ENCODE measurements at regions not wholly inside any gene's neighbourhood (a gene's known extent, or its start where the extent isn't known, plus 50 kb on each side); places are given as distances from the start of the nearest gene placed in this dataset.
"Not testable (repeated sequence)": the region's sequence is repeated elsewhere in the genome, so short reads cannot be mapped to it uniquely, and the experiment has no call there.

DNA sequence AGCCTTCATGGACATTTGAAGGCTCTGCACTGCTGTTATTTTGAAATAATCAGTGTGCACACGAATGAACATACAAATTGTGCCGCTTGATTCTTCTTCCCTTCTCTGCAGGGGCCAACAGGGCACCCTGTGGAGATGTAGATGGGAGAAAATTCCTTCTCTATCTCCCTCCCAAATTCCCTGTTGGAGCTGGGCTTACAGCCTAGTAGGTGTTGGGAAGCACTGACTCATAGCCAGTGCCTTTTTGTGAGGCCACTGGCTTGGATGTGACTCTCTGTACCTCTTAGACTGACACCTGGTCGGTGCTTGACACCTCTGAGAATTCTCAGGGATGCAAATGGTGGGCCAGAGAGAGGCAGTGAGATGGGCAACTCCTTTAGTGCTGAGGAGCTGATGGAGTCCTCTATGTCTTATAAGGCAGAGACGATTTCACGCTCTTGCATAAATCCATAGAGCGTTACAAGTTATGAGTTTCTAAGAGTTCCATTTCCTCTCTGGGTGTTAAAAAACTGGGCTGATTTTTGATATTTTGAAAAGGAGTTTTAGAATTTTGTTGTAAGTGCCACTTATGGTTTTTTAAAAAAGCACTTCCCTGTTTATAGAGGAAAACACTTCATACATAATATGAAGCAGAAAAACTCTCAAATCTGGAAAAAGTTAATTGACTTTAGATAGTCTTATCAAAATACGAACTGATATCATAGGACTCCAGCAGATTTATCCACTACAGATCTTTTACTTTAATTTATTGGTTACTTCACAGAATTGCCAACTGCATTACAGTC is 89.8 kb upstream of the MAP3K7 start:
- no peak for DNase-seq

- DNase-seq: not testable (repeated sequence)
These were observed 88.2 kb upstream of the MAP3K7 start for GRCh38 chr6:90675107-90675506.

DNA sequence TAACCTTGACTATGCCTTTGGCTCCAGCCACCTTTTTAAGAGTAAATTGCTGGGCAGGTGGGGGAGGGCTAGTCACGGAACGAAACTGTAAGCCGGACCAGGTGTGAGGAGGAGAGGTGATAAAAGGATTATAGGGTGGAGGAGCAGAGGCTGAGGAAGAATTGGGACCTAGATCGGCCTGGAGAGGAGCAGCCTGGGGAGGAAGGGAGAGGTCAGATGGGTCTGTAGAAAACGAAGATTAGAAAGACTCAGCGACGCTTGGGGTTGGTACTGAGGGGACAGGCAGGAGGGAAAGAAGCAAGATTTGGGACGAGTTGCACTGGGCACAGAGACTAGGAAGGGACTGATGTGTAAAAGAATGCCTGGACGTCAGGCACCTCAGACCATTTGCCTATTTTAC is 87.2 kb upstream of the MAP3K7 start:
- not testable (repeated sequence) for DNase-seq

- DNase-seq: no peak
These were observed 83.0 kb upstream of the MAP3K7 start for GRCh38 chr6:90669846-90670245.

GRCh38 chr6:90669420-90669819 is 82.5 kb upstream of the MAP3K7 start:
- DNase-seq: no peak

DNA sequence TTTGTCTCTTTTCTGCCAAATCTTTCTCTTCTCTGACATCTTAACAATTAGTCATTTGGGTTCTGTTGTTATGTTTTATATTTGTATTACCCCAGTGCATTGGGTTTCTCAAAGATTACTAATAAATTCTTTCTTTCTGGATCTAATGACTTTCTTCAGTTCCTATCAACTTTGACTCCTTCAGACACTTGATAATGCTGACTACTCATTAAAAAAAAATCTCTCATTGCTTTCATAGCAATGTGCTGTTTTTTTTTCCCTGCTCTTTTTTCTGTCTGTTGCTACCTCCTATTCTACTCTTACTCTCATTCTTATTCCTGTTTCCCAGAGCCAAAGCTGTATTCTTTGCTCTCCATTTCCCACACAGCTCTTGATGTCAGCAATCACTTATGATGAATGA is 81.3 kb upstream of the MAP3K7 start:
- DNase-seq: no peak

DNA sequence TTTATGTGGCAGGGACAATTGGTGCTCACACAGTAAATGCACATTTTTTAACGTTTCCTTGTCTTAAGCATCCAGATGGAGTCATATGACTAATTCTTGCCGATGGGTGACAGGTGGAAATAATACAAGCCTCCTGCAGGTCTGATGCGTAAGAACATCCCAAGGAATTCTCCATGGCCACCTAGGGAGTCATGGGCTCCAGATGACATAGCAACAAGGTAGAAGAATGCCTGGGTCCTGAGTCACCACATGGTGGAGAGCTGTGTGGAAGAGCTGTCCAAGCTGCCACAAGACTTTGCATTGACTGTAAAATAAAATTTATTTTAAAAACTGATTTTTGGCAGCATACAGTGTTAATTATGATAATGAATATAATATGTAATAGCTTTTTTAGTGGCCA is 77.0 kb upstream of the MAP3K7 start:
- no peak for DNase-seq

DNA sequence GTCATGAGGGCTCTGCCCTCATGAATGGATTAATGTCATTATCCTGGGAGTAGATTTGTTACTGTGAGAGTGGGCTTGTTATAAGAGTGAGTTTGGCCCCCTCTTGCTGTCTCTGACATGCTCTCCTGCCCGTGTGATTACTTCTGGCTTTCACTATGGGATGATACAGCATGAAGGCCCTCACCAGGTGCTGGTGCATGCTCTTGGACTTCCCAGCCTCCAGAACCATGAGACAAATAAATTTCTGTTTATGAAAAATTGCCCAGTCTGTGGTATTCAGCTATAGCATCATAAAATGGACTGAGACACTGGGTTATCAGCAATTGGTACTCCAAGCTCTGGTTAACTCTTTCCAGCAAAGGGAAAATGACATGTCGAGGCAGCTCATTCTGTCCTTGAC is 76.2 kb upstream of the MAP3K7 start:
- no peak for DNase-seq

GRCh38 chr6:90660931-90661330 is 74.1 kb upstream of the MAP3K7 start:
- DNase-seq: no peak

DNA sequence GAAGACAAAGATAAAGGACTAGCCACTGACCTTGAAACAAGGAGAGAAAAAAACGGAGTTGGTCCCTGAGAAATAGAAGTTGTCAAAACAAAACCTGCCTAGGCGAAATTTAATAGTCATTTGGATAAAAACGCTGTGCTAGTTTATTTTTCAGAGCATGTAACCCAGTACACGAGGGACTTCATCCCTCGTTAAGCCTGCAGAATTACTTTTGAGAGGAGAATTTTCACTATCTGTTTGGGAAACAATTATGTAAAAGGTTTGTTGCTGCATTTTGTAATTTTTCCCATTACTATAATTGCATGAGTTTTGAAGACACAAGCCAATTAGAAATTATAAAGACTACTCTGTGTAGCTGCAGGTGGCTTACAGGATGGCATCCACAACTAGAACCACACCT is 71.6 kb upstream of the MAP3K7 start:
- DNase-seq: no peak

- no peak for DNase-seq
These were observed 69.5 kb upstream of the MAP3K7 start for GRCh38 chr6:90656325-90656724.

DNA sequence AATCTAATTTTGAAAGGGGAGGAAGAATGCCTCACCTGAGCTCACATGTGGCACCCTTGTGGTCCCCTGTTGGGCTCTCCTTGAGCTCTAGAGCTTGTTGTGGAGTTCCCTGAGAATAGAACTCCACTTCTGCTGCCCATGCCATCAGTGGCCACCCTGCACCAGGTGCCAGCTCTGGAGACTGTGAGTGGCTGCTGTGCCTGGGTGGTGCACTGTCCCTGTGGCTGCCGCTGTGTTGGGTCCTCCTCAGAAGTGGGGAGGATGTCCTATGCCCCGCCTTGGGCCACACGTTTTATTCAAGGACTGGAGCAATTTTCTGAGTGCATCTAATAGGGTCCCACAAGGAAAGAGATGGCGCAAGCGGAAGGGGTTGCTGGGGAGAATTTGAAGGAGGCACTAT is 67.9 kb upstream of the MAP3K7 start:
- DNase-seq: no peak

DNA sequence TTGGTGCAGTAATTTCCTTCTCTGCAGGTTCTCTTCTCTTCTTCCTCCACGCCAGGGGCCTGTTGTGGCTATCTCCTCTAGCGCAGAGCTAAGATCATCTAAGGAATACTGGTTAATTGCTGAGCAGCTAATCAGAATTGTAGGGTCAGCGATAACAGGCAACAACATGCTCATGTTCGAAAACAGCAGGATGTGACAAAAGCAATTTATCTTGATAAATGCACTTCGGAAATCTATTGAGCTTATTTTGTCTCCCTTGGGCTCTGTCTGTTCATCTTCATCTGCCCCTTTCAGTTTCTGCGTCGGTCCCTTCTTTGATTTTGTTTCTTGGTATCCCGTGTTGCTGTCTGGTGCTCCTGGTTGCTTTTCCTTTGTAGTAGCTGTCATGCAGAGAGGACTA is 67.3 kb upstream of the MAP3K7 start:
- DNase-seq: no peak

- DNase-seq: no peak
These were observed 66.9 kb upstream of the MAP3K7 start for GRCh38 chr6:90653750-90654149.

- DNase-seq: no peak
These were observed 63.4 kb upstream of the MAP3K7 start for GRCh38 chr6:90650041-90650940.

DNA sequence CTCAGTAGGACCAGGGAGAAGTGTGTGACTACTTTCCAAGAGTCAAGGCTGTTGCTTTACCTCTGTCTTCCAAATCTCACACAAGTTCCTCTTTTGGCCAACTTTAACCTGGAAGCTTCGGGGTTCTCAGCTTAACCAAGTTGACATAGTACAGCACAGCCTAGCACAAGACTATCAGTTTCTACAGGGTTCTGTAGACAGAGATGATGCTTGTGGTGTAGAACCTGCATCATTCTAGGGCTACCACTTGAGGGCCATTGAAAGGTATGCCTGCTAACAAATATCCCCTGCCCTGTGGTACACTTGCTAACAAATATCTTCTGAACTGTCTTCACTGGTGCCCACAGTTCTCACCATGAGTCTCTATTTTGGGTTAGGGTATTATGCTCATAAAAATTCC is 62.0 kb upstream of the MAP3K7 start:
- no peak for DNase-seq

DNA sequence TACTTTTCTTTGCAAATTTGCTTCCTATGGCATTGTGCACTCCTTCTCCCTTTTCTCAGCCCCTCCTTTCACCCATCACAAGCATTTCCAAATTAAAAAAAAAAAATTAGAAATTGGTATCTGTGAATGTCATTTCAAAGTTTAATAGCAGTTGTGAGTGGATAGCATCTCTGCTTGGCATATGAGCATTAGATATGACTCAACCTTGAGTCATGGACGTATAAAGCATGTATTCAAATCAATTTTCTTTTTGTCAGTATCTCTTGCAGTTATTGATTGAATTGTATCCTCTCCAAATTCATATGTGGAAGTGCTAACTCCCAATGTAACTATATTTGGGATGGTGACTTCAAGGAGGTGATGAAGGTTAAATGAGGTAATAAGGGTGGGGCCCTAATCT is 60.1 kb upstream of the MAP3K7 start:
- DNase-seq: no peak

DNA sequence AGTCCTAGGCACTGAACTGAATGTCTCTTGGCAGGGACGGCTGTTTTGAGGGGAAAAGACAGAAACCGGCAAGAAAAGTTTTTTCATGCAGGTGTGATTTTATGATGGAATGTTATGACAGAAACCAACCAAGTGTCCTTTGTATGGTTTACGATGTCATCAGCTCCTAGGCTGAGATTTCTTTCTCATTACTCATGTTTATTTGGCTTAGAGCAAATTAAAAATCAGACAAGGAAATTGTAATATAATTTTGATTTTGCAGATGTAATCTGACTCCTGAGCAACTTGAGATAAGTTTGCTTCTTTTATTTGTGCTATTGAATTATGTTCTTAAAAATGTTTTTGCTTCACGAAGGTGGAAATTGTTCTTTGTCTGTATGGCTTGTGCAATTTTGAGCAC is 58.8 kb upstream of the MAP3K7 start:
- no peak for DNase-seq

DNA sequence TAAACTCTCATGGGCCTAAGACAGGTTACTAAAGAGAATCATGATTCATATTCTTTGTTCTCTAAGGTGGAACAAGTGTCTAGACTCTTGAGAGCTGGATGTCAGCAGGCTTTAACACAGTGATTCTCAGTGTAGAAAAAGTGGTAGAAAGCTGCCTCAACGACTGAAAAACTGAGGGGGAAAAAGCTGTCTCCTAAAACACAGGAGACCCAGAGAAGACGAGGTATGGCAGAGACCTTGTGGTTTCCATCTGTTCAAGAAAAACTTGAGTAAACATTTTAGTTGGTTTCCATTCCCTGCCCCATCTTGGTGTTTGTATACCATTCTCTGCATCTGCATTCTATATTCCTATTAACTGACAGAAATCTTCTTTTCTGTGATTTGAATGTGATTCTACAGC is 57.6 kb upstream of the MAP3K7 start:
- DNase-seq: no peak

DNA sequence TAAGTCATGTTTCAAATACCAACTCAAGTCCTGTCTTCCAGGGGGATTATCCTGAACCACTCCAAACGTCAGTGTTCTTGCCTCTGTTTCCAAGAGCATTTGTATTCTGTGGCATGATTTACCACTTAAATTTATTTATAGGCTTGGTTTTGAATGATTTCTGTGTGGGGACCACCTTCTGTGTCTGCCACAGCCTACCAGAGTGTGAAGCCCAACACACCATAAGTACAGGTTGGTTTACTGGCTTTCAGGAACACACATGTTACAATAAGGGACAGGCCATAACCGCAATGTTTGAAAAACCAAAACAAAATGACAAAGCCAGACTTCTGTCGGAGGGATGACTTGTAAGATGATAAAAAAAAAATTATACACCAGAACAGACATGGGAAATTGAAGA is 56.5 kb upstream of the MAP3K7 start:
- no peak for DNase-seq

- no peak for DNase-seq
These were observed 50.4 kb upstream of the MAP3K7 start for GRCh38 chr6:90637320-90637719.
